ENCODE measurements at regions not wholly inside any gene's neighbourhood (a gene's known extent, or its start where the extent isn't known, plus 50 kb on each side); places are given as distances from the start of the nearest gene placed in this dataset.

- TF ChIP-seq CTCF (optimal IDR thresholded peaks at IDR 0.05 in 1 of 3, IDR thresholded peaks at IDR 0.05 in 1 of 3, conservative IDR thresholded peaks at IDR 0.05 in 1 of 3; ENCODE audit: extremely low read depth in 1 of 3, insufficient read depth in 2 of 3, low read length in 3 of 3) (no peak), EZH2 (IDR thresholded peaks at IDR 0.05; ENCODE audit: low read length) (no peak)
Measured at GRCh38 chr17:79286440-79286839, 211.8 kb downstream of the ENGASE start.

All from keratinocyte (primary cell).